SKM-1 (cell line): ENCODE measurements at regions not wholly inside any gene's neighbourhood (a gene's known extent, or its start where the extent isn't known, plus 50 kb on each side); places are given as distances from the start of the nearest gene placed in this dataset.

Experiments used
- DNase-seq: peaks from one replicate; lab custom pipeline; 2025; ENCODE audit not compliant: unreplicated experiment; lab: John Stamatoyannopoulos, UW

DNA sequence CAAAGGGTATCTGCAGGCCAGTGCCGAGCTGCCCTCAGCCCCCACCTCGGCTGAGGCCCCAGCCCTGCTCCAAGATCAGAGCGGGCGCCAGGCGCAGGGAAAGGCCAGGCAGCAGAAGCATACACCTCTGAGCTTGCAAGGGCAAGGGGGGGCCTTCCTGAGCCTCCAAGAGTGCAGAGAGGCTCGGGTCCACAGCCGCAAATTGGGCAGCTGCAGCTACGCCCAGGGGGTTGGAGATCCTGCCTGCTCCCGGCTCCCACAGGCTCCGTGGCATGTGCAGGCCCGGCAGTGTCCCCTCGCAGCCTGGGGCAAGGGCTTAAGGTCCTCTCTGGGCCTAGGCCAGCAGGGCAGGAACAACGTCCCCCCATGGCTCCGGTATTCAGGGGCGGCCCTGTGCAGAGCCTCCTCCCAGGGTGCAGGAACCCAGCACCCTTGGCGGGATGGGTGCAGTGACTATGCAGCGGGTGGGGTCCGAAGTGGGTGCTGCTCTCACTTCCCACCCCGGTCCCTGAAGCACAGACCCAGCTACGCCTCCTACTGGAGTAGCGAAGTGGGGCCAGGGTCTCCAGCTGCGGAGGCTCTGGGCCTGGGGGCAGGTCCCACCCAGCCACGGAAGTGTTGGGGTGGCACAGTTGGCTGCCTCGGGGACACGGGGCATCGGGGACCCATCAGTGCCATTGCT lies 120.2 kb upstream of the TMEFF2 start:
- DNase-seq = no peak

DNA sequence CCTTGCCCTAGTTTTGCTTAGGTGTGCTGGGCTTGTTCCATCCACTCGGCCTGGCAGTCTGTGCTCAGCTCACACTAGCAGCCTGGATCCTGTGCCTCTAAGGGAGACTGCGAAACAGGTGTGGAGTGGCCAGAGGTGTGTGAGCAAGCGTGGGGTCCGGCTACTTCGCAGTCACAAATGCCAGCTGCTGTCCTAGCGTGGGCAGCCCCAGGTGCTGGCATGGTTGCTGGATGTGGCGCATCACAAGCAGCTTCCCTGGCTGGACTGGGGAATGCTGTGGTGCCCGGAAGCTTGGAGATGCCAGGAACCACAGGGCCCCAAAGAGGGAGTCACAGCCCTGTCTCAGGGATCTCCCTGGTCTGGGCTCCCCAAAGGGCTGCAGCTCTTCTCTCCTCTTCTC lies 119.0 kb upstream of the TMEFF2 start:
- no peak for DNase-seq

DNA sequence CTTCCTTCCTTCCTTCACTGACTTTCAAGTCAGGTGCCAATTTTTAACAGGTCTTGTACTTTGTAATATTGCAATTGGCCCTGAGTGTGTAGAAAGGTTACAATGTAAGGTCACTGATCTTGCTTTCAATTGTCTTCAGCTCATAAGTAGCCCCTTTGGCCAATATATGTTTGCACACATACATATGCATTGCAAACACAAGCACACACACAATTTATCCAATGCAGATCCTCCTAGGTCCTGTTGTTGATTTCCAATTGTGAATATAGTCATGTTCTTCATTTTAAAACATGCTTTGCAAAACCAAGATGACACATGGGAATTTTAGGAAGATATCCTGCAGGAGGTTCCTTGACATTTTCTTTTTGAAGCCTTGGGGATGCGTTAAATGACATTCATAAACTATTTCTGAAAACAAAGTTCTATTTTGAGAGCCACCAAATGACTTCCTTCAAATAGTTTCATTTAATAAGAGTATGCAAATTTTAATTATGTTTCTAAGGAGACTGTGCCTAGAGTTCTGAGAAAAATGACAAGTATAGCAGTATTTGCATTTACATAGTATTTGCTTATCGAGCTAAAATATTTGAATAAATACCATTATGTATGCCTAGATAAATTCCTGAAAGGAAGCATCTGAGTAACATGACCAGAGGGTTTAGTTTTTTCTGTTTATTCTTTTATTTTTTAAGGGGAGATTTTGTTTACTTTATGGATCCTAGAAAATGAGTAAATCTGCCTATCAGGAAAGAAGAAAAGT lies 117.1 kb upstream of the TMEFF2 start:
- DNase-seq = no peak

DNA sequence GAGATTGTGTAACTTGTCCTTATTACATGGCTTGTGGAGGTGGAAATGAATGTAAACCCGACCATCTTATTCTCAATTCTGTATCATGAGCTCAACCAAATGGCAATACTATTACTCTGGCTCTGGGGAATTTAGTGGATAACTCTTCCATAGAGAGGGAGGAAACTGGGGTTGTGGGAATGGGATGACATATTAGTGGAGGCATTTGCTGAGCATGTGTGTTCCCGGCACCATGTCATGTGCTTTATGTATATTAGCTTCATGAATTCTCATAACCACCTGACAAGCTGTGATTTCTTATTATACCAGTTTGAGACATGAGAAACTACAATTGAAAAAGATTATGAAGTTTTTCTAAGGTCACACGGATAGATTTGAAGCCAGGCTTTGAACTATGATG lies 112.8 kb upstream of the TMEFF2 start:
- DNase-seq = no peak

DNA sequence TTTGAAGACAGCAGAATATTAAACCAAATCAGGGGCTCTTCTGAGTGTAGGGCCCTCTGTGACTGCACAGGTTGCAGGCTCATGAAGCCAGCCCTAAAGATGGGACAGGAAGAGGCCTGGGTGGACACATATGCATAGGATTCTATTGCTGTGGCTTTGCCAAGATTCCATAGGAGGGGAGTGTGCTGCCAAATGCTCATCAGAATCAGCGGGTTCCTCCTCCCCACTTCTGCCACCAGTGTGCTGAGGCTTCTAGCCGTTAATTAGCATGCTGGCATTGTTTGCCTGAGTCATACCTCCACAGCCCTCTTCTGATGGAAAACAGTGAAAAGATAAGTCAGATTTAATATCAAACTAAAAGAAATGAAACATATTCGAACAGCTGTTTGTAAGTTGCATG lies 103.9 kb upstream of the TMEFF2 start:
- DNase-seq = no peak

DNA sequence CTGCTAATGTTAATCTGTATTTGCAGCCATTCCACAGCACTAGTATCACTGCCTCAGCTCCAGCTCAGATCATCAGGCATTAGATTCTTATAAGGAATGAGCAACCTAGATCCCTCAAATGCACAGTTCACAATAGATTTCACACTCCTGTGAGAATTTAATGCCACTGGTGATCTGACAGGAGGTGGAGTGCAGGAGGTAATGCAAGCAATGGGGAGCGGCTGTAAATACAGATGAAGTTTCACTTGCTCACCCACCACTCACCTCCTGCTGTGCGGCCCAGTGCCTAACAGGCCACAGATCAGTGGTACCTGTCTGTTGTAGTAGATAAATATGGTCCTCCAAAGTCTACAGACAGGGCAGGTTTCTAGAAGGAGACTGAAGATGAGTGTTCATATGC lies 97.7 kb upstream of the TMEFF2 start:
- no peak for DNase-seq

DNA sequence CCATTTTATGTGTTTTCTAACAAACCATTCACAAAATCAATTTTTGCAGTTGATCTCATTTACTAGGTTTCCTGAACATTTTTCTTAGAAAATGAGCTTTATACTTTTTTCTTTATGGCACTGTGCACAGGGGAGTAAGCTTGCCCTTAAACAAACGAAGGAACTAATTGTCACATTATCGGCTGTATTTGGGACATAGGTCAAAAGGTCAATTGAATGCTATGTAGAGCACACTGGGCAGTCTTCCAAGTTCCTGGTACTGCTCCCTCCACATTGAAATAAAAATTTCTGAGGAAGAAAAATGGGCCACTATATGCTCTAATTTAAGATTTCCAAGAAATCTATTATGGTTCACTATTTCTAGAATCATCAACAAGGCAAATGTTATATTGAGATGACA lies 93.6 kb upstream of the TMEFF2 start:
- DNase-seq = no peak

DNA sequence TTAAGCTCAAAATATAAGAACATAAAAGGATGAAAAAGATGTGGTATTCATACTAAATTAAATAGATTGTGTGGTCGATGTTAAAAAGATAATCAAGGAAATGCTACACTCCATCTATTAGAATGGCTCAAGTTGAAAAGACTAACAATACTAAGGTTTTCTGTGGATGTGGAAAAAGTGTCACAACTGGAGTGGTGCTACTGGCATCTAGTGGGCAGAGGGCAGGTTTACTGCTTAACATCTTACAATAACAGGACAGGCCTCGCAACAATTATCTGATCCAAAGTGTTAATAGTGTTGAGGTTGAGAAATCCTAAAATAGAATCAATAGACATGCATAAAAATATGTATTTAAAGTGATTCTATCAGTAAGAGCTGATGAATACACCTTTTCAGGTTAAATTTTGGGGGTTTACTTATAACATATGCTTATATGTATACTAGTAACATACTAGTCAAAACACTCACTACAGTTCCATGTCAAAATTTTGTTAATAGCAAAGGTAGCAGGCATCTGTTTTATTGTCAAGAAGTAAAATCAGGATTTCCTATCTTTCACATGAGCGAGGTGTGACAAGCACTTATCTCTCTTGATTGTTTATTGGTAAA lies 91.5 kb upstream of the TMEFF2 start:
- DNase-seq = no peak

DNA sequence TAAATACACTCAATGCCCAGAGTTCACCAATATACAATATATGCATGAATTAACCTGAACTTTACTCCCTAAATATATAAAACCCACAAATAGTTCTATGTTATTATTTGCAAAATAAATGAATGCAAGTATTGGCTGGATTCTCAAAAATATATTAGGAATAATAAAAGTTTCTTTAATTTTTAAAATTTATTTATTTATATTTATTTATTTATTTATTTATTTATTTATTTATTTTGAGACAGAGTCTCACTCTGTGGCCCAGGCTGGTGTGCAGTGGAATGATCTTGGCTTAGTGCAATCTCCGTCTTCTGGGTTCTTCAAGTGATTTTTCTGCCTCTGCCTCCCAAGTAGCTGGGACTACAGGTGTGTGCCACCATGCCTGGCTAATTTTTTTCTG lies 88.7 kb upstream of the TMEFF2 start:
- DNase-seq = no peak

DNA sequence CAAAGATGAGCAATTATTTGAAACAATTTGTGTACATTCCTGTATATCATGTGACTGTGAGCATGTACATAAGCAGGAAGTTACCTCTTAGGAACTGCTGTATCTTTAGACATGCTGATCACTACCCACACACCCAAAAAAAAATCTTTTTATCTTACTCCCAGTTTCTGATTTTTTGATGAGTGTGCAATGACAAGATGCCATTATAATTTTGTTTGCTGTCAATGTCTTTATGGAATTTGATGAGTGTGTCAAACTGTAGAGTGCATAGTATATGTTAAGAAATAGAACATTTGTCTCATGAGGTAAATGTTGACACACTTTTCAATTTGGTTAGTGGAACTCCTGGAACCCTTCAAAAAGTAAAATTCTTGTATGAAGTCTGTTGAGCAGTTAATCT lies 84.0 kb upstream of the TMEFF2 start:
- no peak for DNase-seq

DNA sequence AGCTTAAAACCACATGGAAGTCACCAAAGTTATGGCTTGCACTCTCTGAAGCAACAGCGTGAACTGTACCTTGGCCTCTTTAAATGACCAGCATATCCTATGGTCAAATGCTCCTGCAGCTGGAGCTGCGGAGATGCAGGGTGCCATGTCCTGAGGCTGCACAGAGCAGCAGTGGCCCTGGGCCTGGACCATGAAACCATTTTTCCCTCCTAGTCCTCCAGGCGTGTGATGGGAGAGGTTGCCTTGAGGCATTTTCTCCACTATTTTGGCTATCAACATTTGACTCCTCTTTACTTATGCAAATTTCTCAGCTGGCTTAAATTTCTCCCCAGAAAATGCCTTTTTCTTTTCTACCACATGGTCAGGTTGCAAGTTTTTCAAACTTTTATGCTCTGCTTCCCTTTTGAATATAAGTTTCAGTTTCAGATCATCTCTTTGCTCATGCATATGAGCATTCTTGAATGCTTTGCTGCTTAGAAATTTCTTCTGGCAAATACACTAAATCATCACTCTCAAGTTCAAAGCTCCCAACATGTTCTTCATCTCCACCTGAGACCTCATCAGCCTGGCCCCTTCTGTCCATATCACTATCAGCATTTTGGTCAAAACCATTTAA lies 82.9 kb upstream of the TMEFF2 start:
- DNase-seq = no peak

DNA sequence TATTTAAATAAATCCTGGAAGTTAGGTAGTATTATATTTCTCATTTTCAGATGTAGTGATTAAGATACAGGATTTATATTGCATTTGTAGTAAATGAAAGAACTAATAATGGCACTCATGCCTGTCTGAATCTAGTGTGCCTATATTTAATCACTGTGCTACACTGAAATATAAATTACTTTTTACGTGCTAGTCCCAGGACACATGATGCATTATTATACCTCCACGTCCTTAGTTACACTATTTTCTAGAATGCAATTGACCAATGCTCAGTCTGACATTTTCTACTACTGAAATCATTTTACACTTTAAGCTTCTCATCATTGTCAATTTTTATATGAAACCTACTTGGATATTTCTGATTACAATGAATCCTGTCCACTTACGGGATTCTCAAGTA lies 80.9 kb upstream of the TMEFF2 start:
- no peak for DNase-seq

DNA sequence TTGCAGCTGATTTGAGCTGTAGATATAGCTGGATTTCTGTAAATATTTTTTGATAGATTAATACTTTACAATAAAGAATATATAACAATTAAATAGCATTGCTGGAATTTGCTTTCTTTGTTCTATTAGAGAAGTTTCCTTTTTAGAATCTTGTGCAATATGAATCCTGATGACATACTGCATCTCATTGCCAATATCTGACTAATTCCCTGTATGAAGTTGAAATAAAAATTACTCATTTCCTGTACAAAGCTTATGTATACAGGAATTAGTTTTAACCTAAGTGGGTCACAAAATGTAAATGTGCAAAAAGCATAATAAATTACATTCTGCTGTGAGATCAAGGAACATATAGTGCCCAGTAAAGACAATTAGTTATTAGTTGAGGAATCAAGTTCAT lies 72.8 kb upstream of the TMEFF2 start:
- DNase-seq = no peak

DNA sequence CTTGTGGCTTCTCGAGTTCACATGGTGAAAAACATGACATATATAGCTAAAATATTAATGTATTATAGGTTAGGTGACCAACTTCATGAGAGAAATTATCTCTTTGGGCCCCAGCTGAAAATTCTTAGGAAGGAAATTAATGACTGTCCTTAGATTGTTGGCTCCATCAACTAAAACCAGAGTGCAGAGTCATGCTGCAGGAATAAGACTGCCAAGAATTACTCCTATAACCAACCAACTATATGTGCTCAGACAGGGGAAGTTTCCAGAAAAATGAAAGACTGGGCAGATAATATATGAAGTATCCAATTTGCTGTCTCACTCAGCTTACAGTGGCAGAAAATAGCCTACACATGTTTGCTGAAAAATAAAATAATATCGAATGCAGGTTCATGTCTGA lies 71.0 kb upstream of the TMEFF2 start:
- no peak for DNase-seq

DNA sequence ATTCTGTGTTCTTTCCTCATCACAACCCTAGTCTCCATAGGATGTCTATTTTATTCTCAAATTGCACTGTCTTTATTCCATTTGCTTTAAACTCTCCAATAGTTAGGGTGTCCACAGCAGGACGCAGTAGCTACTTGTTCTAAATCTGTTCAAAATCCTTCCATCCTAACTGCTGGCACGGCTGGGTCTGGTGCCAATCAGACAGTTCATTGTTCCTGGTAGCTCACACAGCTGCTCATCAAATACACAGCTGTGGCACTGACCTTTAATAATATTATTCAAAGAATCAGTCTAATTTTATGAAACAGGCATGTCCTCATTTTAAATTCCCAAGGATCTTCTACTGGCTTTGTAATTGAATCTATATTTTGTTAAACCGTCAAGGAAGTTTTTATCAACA lies 59.7 kb upstream of the TMEFF2 start:
- DNase-seq = no peak

DNA sequence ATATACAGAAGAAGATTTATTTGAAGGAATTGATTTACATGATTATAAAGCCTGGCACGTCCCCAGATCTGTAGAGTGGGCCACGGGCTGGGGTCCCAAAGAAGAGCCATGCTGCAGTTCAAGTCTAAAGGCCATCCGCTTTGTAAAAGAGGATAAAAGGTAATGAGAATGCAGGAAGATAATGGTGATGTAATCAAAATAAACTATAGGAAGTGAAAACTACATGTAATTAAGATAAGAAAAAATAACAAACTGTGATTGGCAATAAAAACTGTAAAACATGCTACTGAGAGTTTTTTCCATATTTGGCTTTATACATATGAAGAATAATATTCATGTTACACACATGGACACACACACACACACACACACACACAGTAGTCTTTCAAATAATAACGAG lies 59.0 kb upstream of the TMEFF2 start:
- DNase-seq = no peak

DNA sequence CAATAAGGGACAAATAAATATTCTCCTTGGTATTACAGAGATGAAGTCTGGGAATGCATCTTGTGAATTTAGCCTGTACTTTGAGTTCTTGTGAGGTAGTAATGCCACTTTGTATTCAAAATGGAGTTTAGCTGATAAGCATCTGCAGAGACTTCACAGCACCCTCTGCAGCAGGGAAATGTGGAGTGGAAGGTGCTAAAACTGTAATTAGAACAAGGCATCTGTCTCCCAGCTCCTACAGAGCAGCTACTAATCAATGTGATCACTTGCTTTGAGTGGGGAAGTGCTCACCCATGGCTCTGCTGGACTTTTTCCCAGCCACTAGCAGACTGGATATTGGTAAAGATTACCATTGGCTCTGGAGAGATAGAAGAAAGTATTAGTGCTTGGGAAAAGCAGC lies 56.2 kb upstream of the TMEFF2 start:
- no peak for DNase-seq

DNA sequence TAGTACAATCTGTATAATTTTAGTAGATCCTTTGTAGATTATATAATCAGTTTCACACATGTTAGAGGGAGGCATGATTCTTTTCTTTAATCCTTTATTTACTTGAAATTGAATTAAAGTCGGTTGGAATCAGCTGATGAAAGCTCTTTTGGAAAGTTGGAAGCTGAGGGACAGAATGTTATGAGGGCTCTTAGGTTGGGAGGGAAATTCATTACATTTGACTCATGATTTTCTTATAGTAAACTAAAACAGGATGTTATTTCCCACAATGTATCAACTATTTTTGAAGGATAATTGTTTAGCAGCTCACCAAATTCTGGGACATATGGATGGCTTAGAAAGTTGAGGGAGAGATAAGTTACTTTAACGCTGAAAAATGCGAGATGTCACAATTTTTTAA lies 52.7 kb upstream of the TMEFF2 start:
- DNase-seq = no peak

DNA sequence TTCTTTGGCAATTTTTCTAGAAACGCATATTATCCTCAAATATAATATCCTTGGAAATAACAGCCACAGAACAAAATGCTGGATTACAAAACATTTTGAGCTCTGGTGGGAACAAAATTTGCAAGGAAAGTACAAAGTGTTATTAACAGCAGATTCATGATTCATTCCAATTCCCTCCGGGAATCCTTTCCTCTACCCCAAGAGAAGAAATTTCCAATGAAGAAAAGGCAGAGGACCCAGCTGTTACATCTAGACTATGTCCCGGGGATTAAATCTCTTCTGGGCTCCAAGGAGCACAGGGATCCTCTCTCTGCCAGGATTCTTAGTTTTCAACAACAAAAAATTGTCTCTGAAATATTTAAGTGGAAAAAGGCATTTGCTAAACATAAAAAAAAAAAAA lies 51.6 kb upstream of the TMEFF2 start:
- no peak for DNase-seq

DNA sequence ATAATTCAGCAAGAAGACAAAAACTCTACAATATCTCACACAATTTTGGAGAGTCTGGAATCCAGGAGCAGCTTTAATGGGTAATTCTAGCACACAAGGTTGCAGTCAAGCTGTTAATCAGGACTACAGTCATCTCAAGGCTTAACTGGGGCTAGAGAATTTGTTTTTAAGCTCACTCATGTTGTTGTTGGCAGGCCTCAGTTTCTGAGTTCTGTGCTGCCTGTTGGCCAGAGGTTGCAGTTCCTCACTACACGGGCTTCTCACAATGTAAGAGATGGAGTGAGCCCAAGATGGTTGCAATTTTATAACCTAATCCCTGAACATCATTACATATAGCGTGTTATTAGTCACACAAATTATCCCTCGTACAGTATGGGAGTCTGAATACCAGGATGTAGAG lies 50.6 kb upstream of the TMEFF2 start:
- no peak for DNase-seq
